ENCODE measurements at regions not wholly inside any gene's neighbourhood (a gene's known extent, or its start where the extent isn't known, plus 50 kb on each side); places are given as distances from the start of the nearest gene placed in this dataset.

GRCh38 chr7:370259-370625 lies 80.3 kb downstream of the FOXL3 start:
- FAIRE-seq (no peak), DNase-seq (ENCODE audit: insufficient read length, low spot score) (no peak)

GRCh38 chr7:370775-371118 lies 80.8 kb downstream of the FOXL3 start:
- FAIRE-seq: peak; percentile 36

DNA sequence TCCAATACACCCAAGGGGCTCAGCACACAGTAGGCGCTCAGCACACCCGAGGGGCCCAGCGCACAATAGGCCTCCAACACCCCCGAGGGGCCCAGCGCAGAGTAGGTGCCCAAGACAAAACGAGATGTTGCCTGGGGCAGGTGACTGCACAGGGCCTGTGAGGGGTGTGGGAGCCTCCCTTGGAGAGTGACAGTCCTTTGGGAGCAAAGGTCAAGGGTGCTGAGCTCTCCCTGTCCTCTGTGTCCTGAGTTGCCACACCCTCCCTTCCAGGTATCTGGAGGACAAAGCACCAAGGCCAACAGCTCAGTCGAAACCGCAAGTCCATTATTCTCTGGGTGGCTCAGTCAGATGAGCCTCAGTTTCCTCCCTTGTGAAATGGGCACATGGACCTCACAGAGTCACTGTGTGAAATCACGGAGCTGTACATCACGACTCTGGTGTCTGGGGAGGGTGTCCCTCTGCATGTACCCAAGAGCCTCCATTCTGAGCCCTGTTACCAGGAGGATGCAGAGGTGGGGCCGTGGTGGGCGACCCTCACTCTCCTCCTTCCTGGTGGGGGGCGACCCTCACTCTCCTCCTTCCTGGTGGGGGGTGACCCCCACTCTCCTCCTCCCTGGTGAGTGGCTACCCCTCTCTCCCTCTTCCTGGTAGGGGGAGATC lies 81.3 kb downstream of the FOXL3 start:
- FAIRE-seq: peak; percentile 20
- no peak for DNase-seq (ENCODE audit: insufficient read length, low spot score)

More at GRCh38 chr7:370775-371118, 80.8 kb downstream of the FOXL3 start:
- no peak for DNase-seq (ENCODE audit: insufficient read length, low spot score)

DNA sequence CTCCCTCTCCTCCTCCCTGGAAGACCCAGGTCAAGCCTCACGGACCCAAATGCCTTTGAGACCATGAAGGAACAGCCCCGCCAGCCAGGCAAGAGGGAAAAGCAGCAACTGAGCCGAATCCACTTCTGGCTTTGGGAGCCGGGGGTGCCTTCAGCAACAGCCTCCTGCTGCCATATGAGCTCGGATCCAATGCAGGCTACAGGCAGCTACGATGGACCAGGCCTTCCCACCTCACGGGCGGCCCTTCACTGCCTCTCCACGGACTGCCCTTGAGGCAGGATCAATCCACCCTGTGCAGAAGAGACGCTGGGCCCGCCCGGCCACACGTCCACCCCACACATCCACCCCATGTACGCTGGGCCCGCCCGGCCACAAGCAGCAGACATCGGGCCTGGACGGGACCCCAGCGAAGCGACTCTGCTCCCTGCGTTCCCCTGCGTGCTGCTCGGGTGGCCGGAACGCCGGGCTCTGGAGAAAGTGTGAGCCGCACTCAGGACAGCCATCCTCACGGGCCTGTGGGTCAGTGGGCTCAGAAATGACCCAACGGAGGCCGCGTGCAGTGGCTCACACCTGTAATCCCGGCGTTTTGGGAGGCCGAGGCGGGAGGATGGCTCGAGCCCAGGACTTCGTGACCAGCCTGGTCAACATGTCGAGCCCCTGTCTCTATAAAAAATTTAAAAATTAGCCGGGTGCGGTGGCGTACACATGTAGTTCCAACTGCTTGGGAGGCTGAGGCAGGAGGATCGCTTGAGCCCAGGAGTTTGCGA lies 82.0 kb downstream of the FOXL3 start:
- DNase-seq (ENCODE audit: insufficient read length, low spot score) (no peak), FAIRE-seq (no peak)

- FAIRE-seq: no peak
- no peak for DNase-seq (ENCODE audit: insufficient read length, low spot score)
Measured at GRCh38 chr7:372546-372931, 82.6 kb downstream of the FOXL3 start.

DNA sequence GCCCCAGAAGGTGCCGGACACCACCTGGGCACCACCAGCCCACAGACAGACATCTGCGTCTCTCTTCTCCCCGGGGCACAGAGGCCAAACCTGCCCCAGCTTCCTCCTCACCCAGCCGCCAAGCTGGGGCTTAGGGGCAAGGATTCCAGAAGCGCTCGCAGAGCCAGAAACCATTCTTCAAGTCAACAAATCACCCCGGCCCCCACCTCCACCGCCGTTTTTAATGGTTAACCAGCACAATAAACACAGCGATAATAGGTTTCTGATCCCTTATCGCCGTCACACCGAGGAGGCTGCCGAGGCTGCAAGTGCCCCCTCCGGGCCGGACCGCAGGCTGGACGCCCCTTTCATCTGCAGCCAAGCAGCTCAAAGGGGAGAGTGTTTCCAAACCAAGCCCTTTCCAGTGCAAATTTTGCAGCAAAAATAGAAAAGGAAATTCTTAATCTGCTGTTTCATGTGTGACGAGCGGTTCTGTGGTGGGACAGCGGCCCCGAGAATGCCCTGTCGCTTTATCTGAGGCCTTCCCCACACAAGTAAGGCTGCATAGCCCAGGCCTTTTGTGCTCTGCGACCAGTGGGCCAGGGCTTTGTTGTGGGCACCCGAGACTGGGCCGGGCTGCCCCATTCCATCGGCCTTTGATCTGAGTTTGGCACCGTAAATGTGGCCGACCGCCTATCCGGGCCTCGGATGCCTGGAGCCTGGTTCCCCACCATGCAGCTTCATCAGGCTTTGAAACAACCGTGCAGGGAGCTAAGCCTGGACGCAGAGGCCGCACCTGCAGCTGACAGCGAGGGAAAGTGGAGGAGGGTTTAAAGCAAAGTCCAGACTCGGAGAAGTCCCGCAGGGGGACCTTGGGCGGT lies 83.2 kb downstream of the FOXL3 start:
- no peak for DNase-seq (ENCODE audit: insufficient read length, low spot score)
- no peak for FAIRE-seq

DNA sequence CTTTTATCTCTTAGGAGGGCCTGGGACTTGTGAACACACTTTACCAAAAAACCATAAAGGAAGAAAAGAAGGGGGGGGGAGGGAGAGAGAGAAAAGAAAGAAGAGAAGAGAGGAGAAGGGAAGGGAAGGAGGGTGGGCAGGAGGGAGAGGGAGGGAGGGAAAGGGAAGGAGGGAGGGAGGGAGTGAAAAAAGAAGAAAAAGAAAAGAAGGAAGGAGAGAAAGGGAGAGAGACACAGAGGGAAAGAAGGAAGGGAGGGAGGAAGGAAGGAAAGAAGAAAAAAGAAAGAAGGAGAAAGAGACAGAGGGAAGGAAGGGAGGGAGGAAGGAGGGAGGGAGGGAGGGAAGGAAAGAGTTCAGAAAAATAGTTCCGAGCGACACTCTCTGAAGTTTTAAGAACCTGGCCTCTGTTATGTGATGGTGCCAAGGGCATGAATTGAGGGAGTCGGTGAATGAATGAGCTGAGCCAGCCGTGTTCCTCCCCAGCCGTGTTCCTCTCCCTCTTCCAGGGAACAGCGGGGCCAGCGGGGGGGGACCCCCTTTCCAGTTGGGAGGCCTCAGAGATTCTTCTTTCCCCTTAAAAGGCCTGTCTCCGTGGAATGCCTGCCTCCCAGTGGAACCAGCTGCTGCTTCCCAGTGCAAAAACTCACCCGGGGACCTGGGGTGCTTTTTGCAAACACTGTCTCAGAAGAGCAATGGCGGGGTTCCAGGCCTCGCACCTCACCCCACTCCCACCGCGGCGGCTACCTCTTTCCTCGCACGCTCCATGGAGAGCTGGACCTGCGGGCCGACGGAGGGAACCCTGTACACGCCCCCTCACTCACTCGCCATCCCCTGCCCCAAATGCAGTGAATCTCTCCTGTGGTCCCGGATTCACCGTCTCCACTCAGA lies 84.1 kb downstream of the FOXL3 start:
- FAIRE-seq: no peak
- DNase-seq (ENCODE audit: insufficient read length, low spot score): no peak

DNA sequence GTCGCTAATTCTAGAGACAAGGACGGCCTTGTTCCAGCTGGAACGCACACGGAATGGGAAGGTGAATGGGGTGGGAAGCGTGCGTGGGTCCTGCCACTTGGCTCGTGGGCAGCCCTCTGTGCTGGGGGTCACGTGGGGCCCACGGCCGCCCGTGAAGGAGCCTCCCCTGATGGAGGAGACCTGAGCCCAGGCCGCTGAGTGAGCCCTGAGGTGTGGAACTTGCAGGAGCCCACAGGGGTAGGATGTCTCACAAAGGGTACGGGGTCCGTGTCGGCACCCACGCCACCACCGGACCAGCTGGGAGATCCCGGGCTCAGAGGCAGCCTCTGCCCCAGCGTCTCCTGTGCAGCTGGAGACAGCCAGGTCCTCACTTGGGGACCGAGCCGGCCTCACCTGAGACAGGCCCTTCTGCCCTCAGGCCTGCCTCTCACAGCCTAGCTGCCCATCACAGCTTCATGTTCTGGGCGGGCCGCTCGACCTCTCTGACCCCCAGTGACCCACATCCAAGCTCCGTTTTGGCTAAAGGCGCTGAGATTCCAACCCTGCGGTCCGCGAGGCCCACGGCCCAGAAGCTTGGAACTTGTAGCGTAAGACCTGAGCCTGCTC lies 84.8 kb downstream of the FOXL3 start:
- DNase-seq (ENCODE audit: insufficient read length, low spot score) (no peak), FAIRE-seq (no peak)

GRCh38 chr7:375321-375831 lies 85.4 kb downstream of the FOXL3 start:
- FAIRE-seq (no peak), DNase-seq (ENCODE audit: insufficient read length, low spot score) (no peak)

- FAIRE-seq (no peak), DNase-seq (ENCODE audit: insufficient read length, low spot score) (no peak)
Measured at GRCh38 chr7:375901-376305, 85.9 kb downstream of the FOXL3 start.

- DNase-seq (ENCODE audit: insufficient read length, low spot score): no peak
- no peak for FAIRE-seq
Measured at GRCh38 chr7:376306-377079, 86.5 kb downstream of the FOXL3 start.

DNA sequence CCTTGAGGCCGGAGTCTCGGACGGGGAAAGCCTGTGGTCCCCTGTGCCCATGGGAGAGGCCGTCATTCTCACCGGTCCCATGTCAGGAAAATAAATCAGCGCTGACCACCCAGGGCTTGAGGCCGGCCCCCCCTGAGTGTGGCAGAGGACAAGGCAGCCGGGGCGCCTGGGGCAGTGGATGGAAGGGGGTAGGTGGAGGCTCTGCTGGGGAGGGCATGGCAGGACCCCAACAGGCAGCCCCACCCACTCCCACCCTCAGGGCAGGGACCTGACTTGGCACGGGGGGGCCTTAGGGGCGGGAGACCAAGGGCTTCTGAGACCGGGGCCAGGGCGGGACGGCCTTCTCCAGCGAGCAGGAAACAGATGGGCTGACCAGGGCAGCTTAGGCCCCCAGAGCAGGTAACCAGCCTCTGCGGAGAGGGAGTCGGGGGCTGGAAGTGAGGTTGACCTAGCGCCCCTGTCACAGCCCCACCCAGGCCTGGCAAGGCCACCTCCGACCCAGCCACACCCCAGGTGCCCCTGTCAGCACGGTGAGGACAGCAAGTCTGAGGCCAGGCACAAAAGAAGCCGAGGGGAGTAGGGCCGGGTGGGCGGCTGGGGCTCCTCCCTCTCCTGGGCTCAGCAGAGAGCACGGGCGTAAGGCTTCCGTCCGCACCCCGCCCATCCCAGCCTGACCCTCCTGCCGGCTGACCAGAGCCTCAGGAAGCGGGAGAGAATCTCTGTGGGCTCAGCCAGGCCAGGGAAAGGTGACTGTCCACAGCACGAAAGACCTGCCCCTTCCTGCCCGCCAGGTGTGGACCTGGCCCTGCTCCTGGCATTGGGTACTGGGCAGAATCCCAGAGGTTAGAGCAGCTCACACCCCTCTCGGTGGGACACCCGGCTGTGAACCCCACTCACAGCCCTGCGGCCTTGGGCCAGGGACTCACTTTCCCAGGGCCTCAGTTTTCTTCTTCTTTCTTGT lies 87.4 kb downstream of the FOXL3 start:
- DNase-seq (ENCODE audit: insufficient read length, low spot score) (no peak), FAIRE-seq (no peak)

GRCh38 chr7:378041-378420 lies 88.1 kb downstream of the FOXL3 start:
- FAIRE-seq: no peak

GRCh38 chr7:378551-379455 lies 88.8 kb downstream of the FOXL3 start:
- no peak for DNase-seq (ENCODE audit: insufficient read length, low spot score)
- FAIRE-seq: no peak

More at GRCh38 chr7:378041-378420, 88.1 kb downstream of the FOXL3 start:
- no peak for DNase-seq (ENCODE audit: insufficient read length, low spot score)

GRCh38 chr7:379456-380138 lies 89.6 kb downstream of the FOXL3 start:
- no peak for FAIRE-seq

DNA sequence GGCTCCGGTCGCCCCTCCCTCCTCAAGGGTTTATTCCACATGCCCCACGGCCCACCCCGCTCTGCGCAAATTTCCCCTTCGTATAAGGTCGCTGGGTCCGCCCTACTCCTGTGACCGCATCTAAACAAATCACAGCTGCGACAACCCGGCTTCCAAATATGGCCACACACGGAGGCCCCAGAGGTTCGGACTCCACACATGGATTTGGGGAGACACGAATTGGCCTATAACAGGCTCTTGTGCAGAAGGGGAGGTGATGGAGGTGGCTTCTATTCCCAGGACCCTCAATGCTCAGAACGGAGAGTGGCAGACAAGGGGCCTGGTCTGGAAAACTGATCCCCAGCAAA lies 90.1 kb downstream of the FOXL3 start:
- no peak for FAIRE-seq
- DNase-seq (ENCODE audit: insufficient read length, low spot score): no peak

More at GRCh38 chr7:379456-380138, 89.6 kb downstream of the FOXL3 start:
- no peak for DNase-seq (ENCODE audit: insufficient read length, low spot score)

Data from HTR-8/SVneo (cell line).